ENCODE measurements at regions not wholly inside any gene's neighbourhood (a gene's known extent, or its start where the extent isn't known, plus 50 kb on each side); places are given as distances from the start of the nearest gene placed in this dataset.

DNA sequence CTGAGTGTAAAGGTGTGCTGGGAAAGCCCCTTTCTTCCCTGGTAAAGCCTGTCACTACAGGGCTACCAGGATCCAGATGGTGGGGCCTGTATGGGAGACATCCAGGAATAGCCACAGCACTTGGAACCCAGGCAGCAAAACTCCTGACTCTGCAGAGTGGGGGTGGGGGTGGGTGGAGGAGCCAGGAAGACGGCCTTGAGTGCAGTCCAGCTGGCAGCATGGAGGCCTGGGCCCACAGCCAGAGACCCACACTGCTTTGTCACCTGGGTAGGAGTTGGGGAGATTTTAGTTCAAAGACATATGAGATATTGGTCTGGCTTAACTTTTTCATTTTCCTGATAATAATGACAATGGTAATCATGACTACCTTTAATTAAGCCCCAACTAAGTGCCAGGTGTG lies 116.7 kb upstream of the MRPS22 start:
- no peak for TF ChIP-seq SIN3A (IDR thresholded peaks at IDR 0.05; ENCODE audit: borderline replicate concordance, insufficient read depth, low read length)
- TF ChIP-seq REST (IDR thresholded peaks at IDR 0.05; ENCODE audit: insufficient read depth in 1 of 2, low read depth in 2 of 2, low read length in 2 of 2): no peak
- TF ChIP-seq TAF1 (IDR thresholded peaks at IDR 0.05; ENCODE audit: borderline replicate concordance, insufficient read depth, low read length): no peak
- TF ChIP-seq POLR2AphosphoS5 (IDR thresholded peaks at IDR 0.05; ENCODE audit: low read depth, low read length): no peak
- no peak for TF ChIP-seq FOXP2 (optimal IDR thresholded peaks at IDR 0.05; ENCODE audit: borderline replicate concordance, extremely low read depth, extremely low read length, insufficient read depth)

DNA sequence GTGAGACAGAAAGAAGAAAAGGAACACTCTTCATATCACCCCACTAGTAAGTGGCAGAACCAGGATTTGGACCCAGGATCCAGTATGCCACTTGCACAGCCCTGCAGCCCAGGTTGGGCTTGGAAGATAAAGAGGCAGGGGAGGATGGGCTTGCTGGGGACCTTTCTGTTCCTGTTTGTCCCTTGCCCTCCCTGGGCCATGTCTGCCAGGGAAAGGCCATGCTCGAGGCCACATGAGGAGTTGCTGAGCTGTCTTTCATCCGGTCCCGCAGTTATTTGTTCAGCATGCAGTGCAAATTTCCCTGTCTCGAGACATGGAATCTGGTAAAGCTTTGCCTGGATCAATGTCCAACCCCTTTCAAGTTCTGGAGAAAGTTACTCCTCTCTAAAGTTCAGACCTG lies 116.0 kb upstream of the MRPS22 start:
- TF ChIP-seq POLR2AphosphoS5 (IDR thresholded peaks at IDR 0.05; ENCODE audit: low read depth, low read length): no peak
- no peak for TF ChIP-seq SIN3A (IDR thresholded peaks at IDR 0.05; ENCODE audit: borderline replicate concordance, insufficient read depth, low read length)

DNA sequence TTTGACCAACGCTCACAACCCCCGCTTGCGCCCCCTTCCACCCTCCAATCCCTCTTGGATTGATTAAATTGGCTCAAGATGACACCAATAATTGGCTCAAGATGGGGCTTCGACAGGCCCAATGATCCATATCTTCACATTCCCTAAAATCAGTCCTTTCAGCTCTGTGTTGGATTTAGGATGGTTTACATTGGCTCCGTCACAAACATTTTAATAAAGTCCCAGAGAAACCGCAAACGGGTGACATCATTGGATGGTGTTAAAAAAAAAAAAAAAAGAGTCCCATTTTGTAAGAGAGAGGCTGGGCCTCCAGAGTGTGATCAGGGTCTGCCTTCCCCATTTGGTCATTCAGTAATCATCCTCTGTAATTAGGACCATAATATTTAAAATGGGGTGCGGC lies 113.4 kb upstream of the MRPS22 start:
- no peak for TF ChIP-seq FOXP2 (optimal IDR thresholded peaks at IDR 0.05; ENCODE audit: borderline replicate concordance, extremely low read depth, extremely low read length, insufficient read depth)
- TF ChIP-seq POLR2AphosphoS5 (IDR thresholded peaks at IDR 0.05; ENCODE audit: low read depth, low read length): no peak
- no peak for TF ChIP-seq REST (IDR thresholded peaks at IDR 0.05; ENCODE audit: insufficient read depth in 1 of 2, low read depth in 2 of 2, low read length in 2 of 2)
- TF ChIP-seq TAF1 (IDR thresholded peaks at IDR 0.05; ENCODE audit: borderline replicate concordance, insufficient read depth, low read length): no peak
- no peak for TF ChIP-seq SIN3A (IDR thresholded peaks at IDR 0.05; ENCODE audit: borderline replicate concordance, insufficient read depth, low read length)

GRCh38 chr3:139231555-139232281 lies 112.1 kb upstream of the MRPS22 start:
- TF ChIP-seq FOXP2 (optimal IDR thresholded peaks at IDR 0.05; ENCODE audit: borderline replicate concordance, extremely low read depth, extremely low read length, insufficient read depth): no peak

DNA sequence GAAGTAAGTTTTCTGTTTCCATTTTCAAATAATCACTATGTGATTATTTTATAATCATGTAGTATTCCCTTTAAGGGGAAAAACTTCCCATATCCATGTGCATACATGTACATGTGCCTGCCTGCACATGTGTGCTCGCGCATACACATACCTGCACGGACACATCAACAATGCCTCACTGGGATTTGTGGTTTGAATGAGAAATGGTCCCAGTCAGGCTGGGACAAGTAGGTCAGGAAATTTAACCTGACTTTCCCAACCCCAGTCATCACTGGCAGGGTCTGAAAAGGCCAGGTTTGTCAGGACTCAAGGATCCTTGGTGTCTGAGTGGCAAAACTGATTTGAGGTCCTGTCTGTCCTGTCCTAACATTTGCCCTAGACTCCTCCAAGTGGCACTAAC lies 109.3 kb upstream of the MRPS22 start:
- TF ChIP-seq FOXP2 (optimal IDR thresholded peaks at IDR 0.05; ENCODE audit: borderline replicate concordance, extremely low read depth, extremely low read length, insufficient read depth) (no peak), REST (IDR thresholded peaks at IDR 0.05; ENCODE audit: insufficient read depth in 1 of 2, low read depth in 2 of 2, low read length in 2 of 2) (no peak), POLR2AphosphoS5 (IDR thresholded peaks at IDR 0.05; ENCODE audit: low read depth, low read length) (no peak), TAF1 (IDR thresholded peaks at IDR 0.05; ENCODE audit: borderline replicate concordance, insufficient read depth, low read length) (no peak), SIN3A (IDR thresholded peaks at IDR 0.05; ENCODE audit: borderline replicate concordance, insufficient read depth, low read length) (no peak)

DNA sequence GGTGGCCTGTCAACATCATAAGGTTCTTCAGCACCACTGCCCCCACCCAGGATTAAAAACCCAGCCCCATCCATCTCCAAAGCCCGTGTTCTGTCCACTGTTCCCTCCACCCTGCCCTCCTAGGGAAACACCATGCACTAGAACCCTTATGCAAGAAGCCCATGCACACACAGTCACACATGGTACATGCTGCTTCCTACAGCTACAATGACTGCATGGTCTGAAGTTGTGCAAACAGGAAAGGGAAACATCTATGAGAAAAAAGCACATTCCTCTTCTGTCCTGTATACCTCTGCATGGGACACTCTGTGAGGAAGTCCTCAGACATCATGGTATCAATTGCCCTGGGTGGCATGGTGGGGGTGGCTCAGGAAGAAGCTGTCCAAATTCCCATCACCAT lies 108.6 kb upstream of the MRPS22 start:
- TF ChIP-seq POLR2AphosphoS5 (IDR thresholded peaks at IDR 0.05; ENCODE audit: low read depth, low read length) (no peak), TAF1 (IDR thresholded peaks at IDR 0.05; ENCODE audit: borderline replicate concordance, insufficient read depth, low read length) (no peak)

DNA sequence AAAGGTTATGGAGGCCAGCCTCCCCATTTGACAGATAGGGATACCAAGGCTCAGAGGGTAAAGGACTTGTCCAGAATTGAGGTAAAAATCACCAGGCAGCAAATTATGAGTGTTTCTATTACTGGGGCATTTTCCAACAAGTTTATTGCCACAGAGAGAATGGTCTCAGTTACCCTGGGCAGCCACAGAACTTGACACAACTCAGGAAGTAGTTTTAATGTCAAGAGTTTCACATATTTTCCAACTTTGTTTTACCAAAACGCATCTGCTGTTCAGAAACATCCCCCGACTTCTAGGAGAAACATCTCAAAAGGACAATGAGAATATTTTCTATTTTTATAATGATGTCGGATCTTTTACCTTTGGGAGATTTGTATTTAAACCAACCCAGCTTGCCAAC lies 107.5 kb upstream of the MRPS22 start:
- no peak for TF ChIP-seq FOXP2 (optimal IDR thresholded peaks at IDR 0.05; ENCODE audit: borderline replicate concordance, extremely low read depth, extremely low read length, insufficient read depth)
- TF ChIP-seq REST (IDR thresholded peaks at IDR 0.05; ENCODE audit: insufficient read depth in 1 of 2, low read depth in 2 of 2, low read length in 2 of 2): no peak
- TF ChIP-seq TAF1 (IDR thresholded peaks at IDR 0.05; ENCODE audit: borderline replicate concordance, insufficient read depth, low read length): no peak
- TF ChIP-seq SIN3A (IDR thresholded peaks at IDR 0.05; ENCODE audit: borderline replicate concordance, insufficient read depth, low read length): no peak
- TF ChIP-seq POLR2AphosphoS5 (IDR thresholded peaks at IDR 0.05; ENCODE audit: low read depth, low read length): no peak
